RWPE2 (cell line): ENCODE measurements at regions not wholly inside any gene's neighbourhood (a gene's known extent, or its start where the extent isn't known, plus 50 kb on each side); places are given as distances from the start of the nearest gene placed in this dataset.

ENCODE experiments used
- ATAC-seq: fragments of 200-7000 bp; cut with Tn5 transposase; 3 replicates; pipeline ENCODE4 v1.9.1; 2021; ENCODE audit warnings: low read depth
- DNase-seq: peaks from one replicate; pipeline ENCODE4 v3.0.0-alpha.2; 2020; ENCODE audit warnings: low spot score
- H3K27ac ChIP-seq: fragments of 450-650 bp; 2 replicates; pipeline ENCODE4 v1.5.1; 2017; ENCODE audit warnings: mild to moderate bottlenecking; ENCODE audit not compliant: poor library complexity, severe bottlenecking
- H3K27me3 ChIP-seq: fragments of 250-450 bp; sonication (Bioruptor Pico); 2 replicates; pipeline ENCODE4 v1.5.1; 2021; ENCODE audit warnings: mild to moderate bottlenecking, moderate library complexity; ENCODE audit not compliant: insufficient read depth, poor library complexity, severe bottlenecking
- H3K36me3 ChIP-seq: fragments of 250-450 bp; sonication (Bioruptor Pico); 2 replicates; pipeline ENCODE4 v1.5.1; 2020; ENCODE audit warnings: low read depth, mild to moderate bottlenecking, moderate library complexity
- H3K4me1 ChIP-seq: fragments of 250-450 bp; sonication (Bioruptor Pico); 2 replicates; pipeline ENCODE4 v1.5.1; 2021; ENCODE audit warnings: mild to moderate bottlenecking, moderate library complexity; ENCODE audit not compliant: insufficient read depth, poor library complexity, severe bottlenecking
- H3K4me3 ChIP-seq: fragments of 250-450 bp; sonication (Bioruptor Pico); 2 replicates; pipeline ENCODE4 v1.5.1; 2021; ENCODE audit warnings: mild to moderate bottlenecking, moderate library complexity; ENCODE audit not compliant: severe bottlenecking
- H3K9me3 ChIP-seq: fragments of 250-450 bp; sonication (Bioruptor Pico); 2 replicates; pipeline ENCODE4 v1.5.1; 2021; ENCODE audit warnings: mild to moderate bottlenecking, moderate library complexity; ENCODE audit not compliant: severe bottlenecking
- CTCF ChIP-seq: fragments of 450-650 bp; IDR thresholded peaks from one replicate; pipeline ENCODE4 v1.5.1; 2017; ENCODE audit warnings: mild to moderate bottlenecking, moderate library complexity; ENCODE audit not compliant: poor library complexity, severe bottlenecking

- Histone ChIP-seq H3K4me1 (no peaks in the 10 kb centered on the region), H3K4me3 (no peak overlapping the region), H3K9me3 (no peaks in the 10 kb centered on the region), H3K27me3 (peaks cover 6% of the 10 kb centered on the region), H3K27ac (no peak overlapping the region), H3K36me3 (no peaks in the 10 kb centered on the region)
- DNase-seq (no peak), ATAC-seq (no peak)
- no peak for TF ChIP-seq CTCF
Observed at GRCh38 chr17:70357190-70357589, 187.9 kb downstream of the KCNJ2 start.

GRCh38 chr17:70365091-70365583 lies 195.8 kb downstream of the KCNJ2 start:
- ATAC-seq, result no peak
- Histone ChIP-seq H3K27ac (no peak overlapping the region), H3K36me3 (no peaks in the 10 kb centered on the region), H3K4me1 (no peaks in the 10 kb centered on the region), H3K27me3 (no peaks in the 10 kb centered on the region), H3K9me3 (no peaks in the 10 kb centered on the region), H3K4me3 (no peak overlapping the region)
- no peak for TF ChIP-seq CTCF
- no peak for DNase-seq

GRCh38 chr17:70366386-70366785 lies 197.1 kb downstream of the KCNJ2 start:
- H3K9me3 ChIP-seq, result no peaks in the 10 kb centered on the region
- no peak for TF ChIP-seq CTCF
- no peak overlapping the region for H3K27ac ChIP-seq
- H3K4me1 ChIP-seq, result no peaks in the 10 kb centered on the region
- no peak overlapping the region for H3K4me3 ChIP-seq
- ATAC-seq (no peak), DNase-seq (no peak)
- no peaks in the 10 kb centered on the region for H3K36me3 ChIP-seq
- H3K27me3 ChIP-seq, result no peaks in the 10 kb centered on the region

GRCh38 chr17:70368011-70368410 lies 198.7 kb downstream of the KCNJ2 start:
- no peak for DNase-seq

More at GRCh38 chr17:70368011-70368410, 198.7 kb downstream of the KCNJ2 start:
- no peaks in the 10 kb centered on the region for H3K4me1 ChIP-seq
- no peaks in the 10 kb centered on the region for H3K36me3 ChIP-seq
- no peak overlapping the region for H3K4me3 ChIP-seq
- no peak for TF ChIP-seq CTCF
- no peaks in the 10 kb centered on the region for H3K27me3 ChIP-seq
- no peaks in the 10 kb centered on the region for H3K9me3 ChIP-seq
- ATAC-seq, result no peak
- H3K27ac ChIP-seq, result no peak overlapping the region
